GM12878 (cell line): ENCODE measurements at regions not wholly inside any gene's neighbourhood (a gene's known extent, or its start where the extent isn't known, plus 50 kb on each side); places are given as distances from the start of the nearest gene placed in this dataset.

ENCODE experiments used
- CREB1 ChIP-seq: IDR thresholded peaks from 2 replicates; pipeline ENCODE4 v1.6.1; 2012; ENCODE audit warnings: low read depth, mild to moderate bottlenecking, inconsistent platforms
- EP300 ChIP-seq, 2 experiments: fragments of 150-350 bp in 1 of 2; IDR thresholded peaks; 2 replicates each; pipeline ENCODE4 v1.6.1; 2011 to 2012; ENCODE audit warnings: low read depth in 2 of 2, low read length in 2 of 2, borderline replicate concordance in 1 of 2, improper control_type of control experiment in 1 of 2, inconsistent platforms in 1 of 2; ENCODE audit not compliant: control insufficient read depth in 1 of 2
- HCFC1 ChIP-seq: fragments of 150-350 bp; IDR thresholded peaks from 2 replicates; pipeline ENCODE4 v1.6.1; 2014; ENCODE audit warnings: low read length

DNA sequence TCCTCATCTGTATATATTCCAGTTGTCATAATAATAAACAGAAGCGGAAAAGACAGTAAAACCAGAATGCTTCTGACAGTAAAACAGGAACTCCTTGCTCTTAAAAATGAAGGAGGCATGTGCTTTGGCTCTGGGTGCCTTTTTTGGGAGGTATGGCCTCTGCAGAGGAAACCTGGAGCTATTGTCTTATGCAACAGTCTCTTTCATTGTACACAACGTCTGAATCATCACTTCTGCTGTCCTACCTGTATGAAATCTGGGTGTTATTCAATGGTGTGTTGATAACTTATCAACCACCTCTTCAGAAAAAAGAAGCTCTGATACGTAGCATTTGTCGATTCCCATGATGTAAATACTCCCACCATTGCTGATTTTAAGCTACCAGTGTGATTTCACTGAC, 64.8 kb downstream of the CDCA7 start:
- TF ChIP-seq HCFC1 (no peak), EP300 (IDR thresholded peaks at IDR 0.05; ENCODE audit: borderline replicate concordance in 1 of 2, control insufficient read depth in 1 of 2, low read depth in 2 of 2, low read length in 2 of 2) (no peak), CREB1 (no peak)
